Upper lobe of left lung (tissue), 4 donors: ENCODE measurements at regions not wholly inside any gene's neighbourhood (a gene's known extent, or its start where the extent isn't known, plus 50 kb on each side); places are given as distances from the start of the nearest gene placed in this dataset.

ENCODE experiments used
- POLR2A ChIP-seq, 4 donors: fragments of 450-650 bp; IDR thresholded peaks; one replicate each; pipeline ENCODE4 v1.5.1; 2016 to 2017; ENCODE audit warnings: antibody characterized with exemption in 4 of 4, mild to moderate bottlenecking in 2 of 4
- POLR2AphosphoS5 ChIP-seq, 2 donors: sonication (generic); formaldehyde crosslinking; IDR thresholded peaks; one replicate each; pipeline ENCODE4 v1.5.1; 2017; ENCODE audit warnings: antibody characterized with exemption in 2 of 2
- TF ChIP-seq, protein P1 (sequence below), 6 experiments: fragments of 450-650 bp in 4 of 6; fragments of 200-600 bp in 2 of 6; sonication (generic) in 2 of 6; IDR thresholded peaks; one replicate each; pipeline ENCODE4 v1.5.1; 2016 to 2019; ENCODE audit warnings: antibody characterized with exemption in 6 of 6

DNA sequence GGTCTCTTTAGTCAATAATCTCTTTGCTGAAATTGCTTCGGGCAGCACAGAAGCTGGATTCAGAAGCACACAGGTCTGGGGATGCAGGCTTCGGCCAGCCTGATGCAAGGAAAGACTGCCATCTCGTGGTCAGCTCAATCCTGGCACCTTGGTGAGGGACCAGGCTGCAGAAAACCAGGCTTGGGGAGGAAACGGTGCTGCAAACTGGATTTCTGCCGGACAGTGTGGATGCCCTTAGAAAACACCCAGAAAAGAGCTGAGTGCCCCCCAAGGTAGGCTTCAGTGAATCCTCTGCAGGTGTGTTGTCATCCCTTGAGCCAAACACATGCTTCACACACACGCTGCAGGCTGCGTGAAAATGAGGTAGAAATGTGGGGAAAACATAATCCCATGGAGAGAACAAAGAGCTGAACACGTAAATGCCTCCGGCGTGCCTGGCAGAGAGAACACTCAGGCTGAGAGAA is 89.8 kb upstream of the PAX1 start:
- TF ChIP-seq, protein P1, sequence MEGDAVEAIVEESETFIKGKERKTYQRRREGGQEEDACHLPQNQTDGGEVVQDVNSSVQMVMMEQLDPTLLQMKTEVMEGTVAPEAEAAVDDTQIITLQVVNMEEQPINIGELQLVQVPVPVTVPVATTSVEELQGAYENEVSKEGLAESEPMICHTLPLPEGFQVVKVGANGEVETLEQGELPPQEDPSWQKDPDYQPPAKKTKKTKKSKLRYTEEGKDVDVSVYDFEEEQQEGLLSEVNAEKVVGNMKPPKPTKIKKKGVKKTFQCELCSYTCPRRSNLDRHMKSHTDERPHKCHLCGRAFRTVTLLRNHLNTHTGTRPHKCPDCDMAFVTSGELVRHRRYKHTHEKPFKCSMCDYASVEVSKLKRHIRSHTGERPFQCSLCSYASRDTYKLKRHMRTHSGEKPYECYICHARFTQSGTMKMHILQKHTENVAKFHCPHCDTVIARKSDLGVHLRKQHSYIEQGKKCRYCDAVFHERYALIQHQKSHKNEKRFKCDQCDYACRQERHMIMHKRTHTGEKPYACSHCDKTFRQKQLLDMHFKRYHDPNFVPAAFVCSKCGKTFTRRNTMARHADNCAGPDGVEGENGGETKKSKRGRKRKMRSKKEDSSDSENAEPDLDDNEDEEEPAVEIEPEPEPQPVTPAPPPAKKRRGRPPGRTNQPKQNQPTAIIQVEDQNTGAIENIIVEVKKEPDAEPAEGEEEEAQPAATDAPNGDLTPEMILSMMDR (IDR thresholded peaks at IDR 0.05) = peak; percentile 26 to 64 (median 48)
- no peak for TF ChIP-seq POLR2A (IDR thresholded peaks at IDR 0.05)
- TF ChIP-seq POLR2AphosphoS5 (IDR thresholded peaks at IDR 0.05) = no peak
